K562 (cell line): ENCODE measurements at regions not wholly inside any gene's neighbourhood (a gene's known extent, or its start where the extent isn't known, plus 50 kb on each side); places are given as distances from the start of the nearest gene placed in this dataset.

Source experiments
- EZH2 ChIP-seq: IDR thresholded peaks from 2 replicates; pipeline ENCODE4 v1.6.1; 2012; ENCODE audit warnings: low read depth, mild to moderate bottlenecking, inconsistent platforms, low read length, borderline replicate concordance
- POLR2AphosphoS5 ChIP-seq: IDR thresholded peaks from 2 replicates; pipeline ENCODE4 v1.6.1; 2011; ENCODE audit warnings: mild to moderate bottlenecking, low read depth, low read length, moderate library complexity; ENCODE audit not compliant: control insufficient read depth, insufficient read depth
- ZC3H8 ChIP-seq: fragments of 450-650 bp; IDR thresholded peaks from 2 replicates; pipeline ENCODE4 v1.6.1; 2017
- TF ChIP-seq, protein P1 (sequence below), 3 experiments: IDR thresholded peaks in 2 of 3; conservative IDR thresholded peaks in 1 of 3; 2 replicates each; pipeline ENCODE4 v1.5.1; 2011 to 2012; ENCODE audit warnings: low read length in 3 of 3, mild to moderate bottlenecking in 3 of 3, control low read depth in 2 of 3, improper control_type of control experiment in 1 of 3, inconsistent platforms in 1 of 3, low read depth in 1 of 3, mixed read lengths in 1 of 3, moderate library complexity in 1 of 3; ENCODE audit not compliant: insufficient read depth in 2 of 3

DNA sequence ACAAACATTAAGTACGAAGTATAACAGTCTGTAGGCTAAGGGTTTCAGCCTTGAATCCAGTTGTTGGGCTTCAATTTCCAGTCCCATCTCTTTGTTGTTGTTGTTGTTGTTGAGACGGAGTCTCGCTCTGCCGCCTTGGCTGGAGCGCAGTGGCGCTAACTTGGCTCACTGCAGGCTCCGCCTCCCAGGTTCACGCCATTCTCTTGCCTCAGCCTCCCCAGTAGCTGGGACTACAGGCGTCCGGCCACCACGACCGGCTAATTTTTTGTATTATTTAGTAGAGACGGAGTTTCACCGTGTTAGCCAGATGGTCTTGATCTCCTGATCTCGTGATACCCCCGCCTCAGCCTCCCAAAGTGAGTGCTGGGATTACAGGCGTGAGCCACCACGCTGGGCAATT, 464.9 kb downstream of the ANKRD7 start:
- TF ChIP-seq ZC3H8: no peak
- TF ChIP-seq POLR2AphosphoS5: no peak
- TF ChIP-seq, protein P1, sequence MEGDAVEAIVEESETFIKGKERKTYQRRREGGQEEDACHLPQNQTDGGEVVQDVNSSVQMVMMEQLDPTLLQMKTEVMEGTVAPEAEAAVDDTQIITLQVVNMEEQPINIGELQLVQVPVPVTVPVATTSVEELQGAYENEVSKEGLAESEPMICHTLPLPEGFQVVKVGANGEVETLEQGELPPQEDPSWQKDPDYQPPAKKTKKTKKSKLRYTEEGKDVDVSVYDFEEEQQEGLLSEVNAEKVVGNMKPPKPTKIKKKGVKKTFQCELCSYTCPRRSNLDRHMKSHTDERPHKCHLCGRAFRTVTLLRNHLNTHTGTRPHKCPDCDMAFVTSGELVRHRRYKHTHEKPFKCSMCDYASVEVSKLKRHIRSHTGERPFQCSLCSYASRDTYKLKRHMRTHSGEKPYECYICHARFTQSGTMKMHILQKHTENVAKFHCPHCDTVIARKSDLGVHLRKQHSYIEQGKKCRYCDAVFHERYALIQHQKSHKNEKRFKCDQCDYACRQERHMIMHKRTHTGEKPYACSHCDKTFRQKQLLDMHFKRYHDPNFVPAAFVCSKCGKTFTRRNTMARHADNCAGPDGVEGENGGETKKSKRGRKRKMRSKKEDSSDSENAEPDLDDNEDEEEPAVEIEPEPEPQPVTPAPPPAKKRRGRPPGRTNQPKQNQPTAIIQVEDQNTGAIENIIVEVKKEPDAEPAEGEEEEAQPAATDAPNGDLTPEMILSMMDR (IDR thresholded peaks at IDR 0.05 in 2 of 3, conservative IDR thresholded peaks at IDR 0.05 in 1 of 3; ENCODE audit: insufficient read depth in 2 of 3, low read depth in 1 of 3, low read length in 3 of 3): no peak
- TF ChIP-seq EZH2: no peak
